HepG2 (cell line): ENCODE measurements at regions not wholly inside any gene's neighbourhood (a gene's known extent, or its start where the extent isn't known, plus 50 kb on each side); places are given as distances from the start of the nearest gene placed in this dataset.

Source experiments
- ATAC-seq: fragments of 200-7000 bp; cut with Tn5 transposase; 3 replicates; pipeline ENCODE4 v1.9.1; 2020; ENCODE audit warnings: mild to moderate bottlenecking, moderate library complexity
- BruUV-seq: library from RNA; stranded (reverse); fragments of 400-500 nt; replicated peaks from 2 replicates; lab custom pipeline; 2021; lab: Mats Ljungman, UMichigan
- CTCF ChIA-PET: fragments of 300-600 bp; formaldehyde crosslinking; extraction: SDS; loops from one replicate; lab custom pipeline; 2021; ENCODE audit warnings: low total read pairs, inconsistent platforms, low intra/inter-chr PET ratio; lab: Yijun Ruan, JAX
- POLR2A ChIA-PET: fragments of 350-600 bp; sonication (Branson Sonifier 250); formaldehyde crosslinking; loops from one replicate; lab custom pipeline; 2020; ENCODE audit warnings: antibody characterized with exemption, inconsistent platforms; lab: Yijun Ruan, JAX
- DNase-seq: peaks from one replicate; pipeline ENCODE4 v3.0.0-alpha.2; 2015; ENCODE audit warnings: low spot score
- FAIRE-seq: peaks from 3 replicates; lab custom pipeline; 2011; peaks lifted over from hg19 to GRCh38; lab: Jason Lieb, UNC
- H2AFZ ChIP-seq: one replicate; pipeline ENCODE4 v1.6.1; 2011; ENCODE audit warnings: low read length, inconsistent platforms
- H3K27ac ChIP-seq: fragments of 300-600 bp; 3 replicates; pipeline ENCODE4 v1.8.0; 2011; ENCODE audit warnings: mixed run types, mild to moderate bottlenecking, mixed read lengths, low read length, inconsistent platforms; ENCODE audit not compliant: insufficient read depth; ENCODE audit errors: extremely low read length
- H3K27me3 ChIP-seq, 2 experiments: fragments of 200-600 bp in 1 of 2; 2 replicates in 1 of 2; 3 replicates in 1 of 2; pipeline versions ENCODE4 v1.6.0 to v1.8.0; 2011; ENCODE audit warnings: low read length in 2 of 2, mild to moderate bottlenecking in 2 of 2, moderate library complexity in 2 of 2, inconsistent platforms in 1 of 2; ENCODE audit not compliant: insufficient read depth in 2 of 2, control insufficient read depth in 1 of 2
- H3K36me3 ChIP-seq, 2 experiments: fragments of 200-600 bp in 1 of 2; replicated peaks in 1 of 2; 2 replicates in 1 of 2; 3 replicates in 1 of 2; pipeline versions ENCODE4 v1.5.1 to v1.8.0; 2011; ENCODE audit warnings: low read length in 2 of 2, inconsistent platforms in 1 of 2; ENCODE audit not compliant: insufficient read depth in 2 of 2, control insufficient read depth in 1 of 2
- H3K4me1 ChIP-seq: 2 replicates; pipeline ENCODE4 v1.5.1; 2012; ENCODE audit warnings: low read length, inconsistent platforms; ENCODE audit not compliant: insufficient read depth
- H3K4me2 ChIP-seq: 2 replicates; pipeline ENCODE4 v1.6.0; 2011; ENCODE audit warnings: low read depth, low read length, inconsistent platforms
- H3K4me3 ChIP-seq, 3 experiments: fragments of 200-600 bp in 1 of 3; sonication (generic), shearing (Covaris generic) in 1 of 3; replicated peaks in 1 of 3; 2 replicates each; pipeline ENCODE4 v1.5.1; 2011 to 2016; ENCODE audit warnings: low read length in 3 of 3, inconsistent platforms in 2 of 3, low read depth in 2 of 3, mild to moderate bottlenecking in 2 of 3, control low read depth in 1 of 3, mixed read lengths in 1 of 3; ENCODE audit not compliant: insufficient read depth in 1 of 3
- H3K79me2 ChIP-seq: one replicate; pipeline ENCODE4 v1.6.1; 2011; ENCODE audit warnings: low read length, inconsistent platforms; ENCODE audit not compliant: insufficient read depth
- H3K9ac ChIP-seq: 2 replicates; pipeline ENCODE4 v1.6.0; 2011; ENCODE audit warnings: mild to moderate bottlenecking, low read depth, low read length, inconsistent platforms; ENCODE audit not compliant: insufficient read depth
- H3K9me3 ChIP-seq: 2 replicates; pipeline ENCODE4 v1.5.1; 2012; ENCODE audit warnings: mild to moderate bottlenecking, low read length
- H4K20me1 ChIP-seq: 2 replicates; pipeline ENCODE4 v1.6.0; 2011; ENCODE audit warnings: inconsistent platforms, mild to moderate bottlenecking, low read length, moderate library complexity; ENCODE audit not compliant: insufficient read depth
- ISL2 ChIP-seq: sonication (generic); formaldehyde crosslinking; IDR thresholded peaks from 2 replicates; pipeline ENCODE4 v1.5.0; 2020; ENCODE audit warnings: missing genetic modification reagents
- NR2C2 ChIP-seq: sonication (generic); formaldehyde crosslinking; IDR thresholded peaks from 2 replicates; pipeline ENCODE4 v1.4.0; 2020; ENCODE audit warnings: missing genetic modification reagents, mild to moderate bottlenecking, moderate library complexity, borderline replicate concordance
- PHF8 ChIP-seq: sonication (generic); formaldehyde crosslinking; IDR thresholded peaks from 2 replicates; pipeline ENCODE4 v1.5.0; 2020; ENCODE audit warnings: missing genetic modification reagents
- RAD21 ChIP-seq: fragments of 450-650 bp; formaldehyde crosslinking; IDR thresholded peaks from 2 replicates; pipeline ENCODE4 v1.5.0; 2020; ENCODE audit warnings: mild to moderate bottlenecking
- SOX6 ChIP-seq, 2 experiments: fragments of 450-650 bp in 1 of 2; sonication (generic) in 1 of 2; formaldehyde crosslinking in 1 of 2; IDR thresholded peaks; 2 replicates each; pipeline versions ENCODE4 v1.4.0 to v1.6.1; 2017 to 2020; ENCODE audit warnings: antibody characterized with exemption in 1 of 2, mild to moderate bottlenecking in 1 of 2, missing genetic modification reagents in 1 of 2
- SRF ChIP-seq: IDR thresholded peaks from 2 replicates; pipeline ENCODE4 v1.6.1; 2011; ENCODE audit warnings: mild to moderate bottlenecking, low read depth, low read length, moderate library complexity
- ZFP36L1 ChIP-seq: sonication (generic); formaldehyde crosslinking; IDR thresholded peaks from 2 replicates; pipeline ENCODE4 v1.8.0; 2022; ENCODE audit warnings: mild to moderate bottlenecking, missing genetic modification reagents, moderate library complexity
- ZMYM4 ChIP-seq: sonication (generic); formaldehyde crosslinking; IDR thresholded peaks from 2 replicates; pipeline ENCODE4 v1.8.1; 2023; ENCODE audit warnings: mild to moderate bottlenecking, missing genetic modification reagents
- ZNF33B ChIP-seq: sonication (generic); formaldehyde crosslinking; IDR thresholded peaks from 2 replicates; pipeline ENCODE4 v1.5.1; 2020; ENCODE audit warnings: mild to moderate bottlenecking, missing genetic modification reagents
- ZNF549 ChIP-seq: sonication (generic); formaldehyde crosslinking; IDR thresholded peaks from 2 replicates; pipeline ENCODE4 v1.5.0; 2020; ENCODE audit warnings: missing genetic modification reagents
- WGBS: methylation state at CpG from one replicate; pipeline ENCODE4 v1.1.6; 2017; ENCODE audit warnings: low lambda C conversion rate; 5-methylcytosine and 5-hydroxymethylcytosine counted together
- in situ Hi-C: cut with HindIII; loops from 2 replicates; pipeline ENCODE4 v1.10.0; 2017; ENCODE audit warnings: low pct_unique_long_range_greater_than_20kb; ENCODE audit not compliant: extremely low pct_ligation_motif_present
- intact Hi-C: fragments of 100-400 bp; cut with micrococcal nuclease; formaldehyde crosslinking; loops from one replicate; pipeline ENCODE4 v1.10.0; 2022; ENCODE audit not compliant: unreplicated experiment
- TF ChIP-seq, protein P1 (sequence below): sonication (generic); formaldehyde crosslinking; IDR thresholded peaks from 2 replicates; pipeline ENCODE4 v1.9.0; 2022; ENCODE audit warnings: missing genetic modification reagents, mild to moderate bottlenecking, borderline replicate concordance
- TF ChIP-seq, protein P2 (sequence below), 2 experiments: sonication (generic) in 1 of 2; formaldehyde crosslinking in 1 of 2; IDR thresholded peaks; 2 replicates each; pipeline versions ENCODE4 v1.6.1 to v1.9.0; 2014 to 2022; ENCODE audit warnings: antibody characterized with exemption in 1 of 2, borderline replicate concordance in 1 of 2, inconsistent platforms in 1 of 2, low read depth in 1 of 2, missing genetic modification reagents in 1 of 2
- TF ChIP-seq, protein P3 (sequence below): sonication (generic); formaldehyde crosslinking; IDR thresholded peaks from 2 replicates; pipeline ENCODE4 v1.4.0; 2020; ENCODE audit warnings: missing genetic modification reagents

DNA sequence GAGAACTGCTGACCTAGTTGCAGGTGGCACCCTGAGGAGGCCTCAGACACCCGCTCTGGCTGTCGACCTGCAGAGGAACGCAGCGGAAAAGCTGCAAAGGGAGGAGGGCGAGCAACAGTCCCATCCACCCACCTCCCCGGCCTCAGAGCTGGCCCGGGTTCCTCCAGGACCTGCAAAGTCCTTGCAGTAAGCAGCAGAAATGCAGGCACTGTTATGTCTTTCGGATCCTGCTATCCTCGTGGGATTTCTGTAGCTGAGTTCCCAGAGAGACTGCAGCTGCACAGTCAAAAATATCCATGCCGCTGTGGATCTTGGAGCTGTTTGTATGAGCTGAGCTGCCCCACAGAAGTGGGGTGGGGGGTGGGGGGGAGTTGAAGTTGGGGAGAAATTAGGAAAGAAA, 251.3 kb downstream of the ANKRD60 start:
- FAIRE-seq (no peak), DNase-seq (no peak), ATAC-seq (no peak)
- Histone ChIP-seq H3K79me2 (no peaks in the 10 kb centered on the region), H3K4me1 (no peaks in the 10 kb centered on the region), H3K27me3 (peaks cover 0 to 31% of the 10 kb centered on the region in 2 experiments), H3K9ac (no peak overlapping the region), H3K9me3 (peaks cover 6% of the 10 kb centered on the region; the same call in 1 of the 2 replicates), H3K36me3 (no peaks in the 10 kb centered on the region), H4K20me1 (no peaks in the 10 kb centered on the region), H3K4me2 (no peak overlapping the region), H3K4me3 (no peak overlapping the region), H2AFZ (no peak overlapping the region), H3K27ac (no peak overlapping the region)
- 18% methylated on average over 8 of the region's 10 CpGs for WGBS
- CTCF ChIA-PET: no interaction called here
- in situ Hi-C loops (no loop called here), intact Hi-C loops (no loop called here)
- POLR2A ChIA-PET: no interaction called here
- BruUV-seq: no TSS peak
- TF ChIP-seq NR2C2: no peak
- no peak for TF ChIP-seq RAD21 (CRISPR knock-in tag)
- no peak for TF ChIP-seq ZFP36L1
- no peak for TF ChIP-seq SOX6 (IDR thresholded peaks at IDR 0.05)
- no peak for TF ChIP-seq SOX6 (CRISPR knock-in tag; IDR thresholded peaks at IDR 0.05)
- TF ChIP-seq, protein P1, sequence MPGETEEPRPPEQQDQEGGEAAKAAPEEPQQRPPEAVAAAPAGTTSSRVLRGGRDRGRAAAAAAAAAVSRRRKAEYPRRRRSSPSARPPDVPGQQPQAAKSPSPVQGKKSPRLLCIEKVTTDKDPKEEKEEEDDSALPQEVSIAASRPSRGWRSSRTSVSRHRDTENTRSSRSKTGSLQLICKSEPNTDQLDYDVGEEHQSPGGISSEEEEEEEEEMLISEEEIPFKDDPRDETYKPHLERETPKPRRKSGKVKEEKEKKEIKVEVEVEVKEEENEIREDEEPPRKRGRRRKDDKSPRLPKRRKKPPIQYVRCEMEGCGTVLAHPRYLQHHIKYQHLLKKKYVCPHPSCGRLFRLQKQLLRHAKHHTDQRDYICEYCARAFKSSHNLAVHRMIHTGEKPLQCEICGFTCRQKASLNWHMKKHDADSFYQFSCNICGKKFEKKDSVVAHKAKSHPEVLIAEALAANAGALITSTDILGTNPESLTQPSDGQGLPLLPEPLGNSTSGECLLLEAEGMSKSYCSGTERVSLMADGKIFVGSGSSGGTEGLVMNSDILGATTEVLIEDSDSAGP (CRISPR knock-in tag): no peak
- TF ChIP-seq, protein P2, sequence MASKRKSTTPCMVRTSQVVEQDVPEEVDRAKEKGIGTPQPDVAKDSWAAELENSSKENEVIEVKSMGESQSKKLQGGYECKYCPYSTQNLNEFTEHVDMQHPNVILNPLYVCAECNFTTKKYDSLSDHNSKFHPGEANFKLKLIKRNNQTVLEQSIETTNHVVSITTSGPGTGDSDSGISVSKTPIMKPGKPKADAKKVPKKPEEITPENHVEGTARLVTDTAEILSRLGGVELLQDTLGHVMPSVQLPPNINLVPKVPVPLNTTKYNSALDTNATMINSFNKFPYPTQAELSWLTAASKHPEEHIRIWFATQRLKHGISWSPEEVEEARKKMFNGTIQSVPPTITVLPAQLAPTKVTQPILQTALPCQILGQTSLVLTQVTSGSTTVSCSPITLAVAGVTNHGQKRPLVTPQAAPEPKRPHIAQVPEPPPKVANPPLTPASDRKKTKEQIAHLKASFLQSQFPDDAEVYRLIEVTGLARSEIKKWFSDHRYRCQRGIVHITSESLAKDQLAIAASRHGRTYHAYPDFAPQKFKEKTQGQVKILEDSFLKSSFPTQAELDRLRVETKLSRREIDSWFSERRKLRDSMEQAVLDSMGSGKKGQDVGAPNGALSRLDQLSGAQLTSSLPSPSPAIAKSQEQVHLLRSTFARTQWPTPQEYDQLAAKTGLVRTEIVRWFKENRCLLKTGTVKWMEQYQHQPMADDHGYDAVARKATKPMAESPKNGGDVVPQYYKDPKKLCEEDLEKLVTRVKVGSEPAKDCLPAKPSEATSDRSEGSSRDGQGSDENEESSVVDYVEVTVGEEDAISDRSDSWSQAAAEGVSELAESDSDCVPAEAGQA (IDR thresholded peaks at IDR 0.05; ENCODE audit: low read depth): no peak
- TF ChIP-seq, protein P2 (CRISPR knock-in tag; IDR thresholded peaks at IDR 0.05; ENCODE audit: borderline replicate concordance): no peak
- TF ChIP-seq ISL2: no peak
- TF ChIP-seq PHF8 (CRISPR knock-in tag): no peak
- TF ChIP-seq, protein P3, sequence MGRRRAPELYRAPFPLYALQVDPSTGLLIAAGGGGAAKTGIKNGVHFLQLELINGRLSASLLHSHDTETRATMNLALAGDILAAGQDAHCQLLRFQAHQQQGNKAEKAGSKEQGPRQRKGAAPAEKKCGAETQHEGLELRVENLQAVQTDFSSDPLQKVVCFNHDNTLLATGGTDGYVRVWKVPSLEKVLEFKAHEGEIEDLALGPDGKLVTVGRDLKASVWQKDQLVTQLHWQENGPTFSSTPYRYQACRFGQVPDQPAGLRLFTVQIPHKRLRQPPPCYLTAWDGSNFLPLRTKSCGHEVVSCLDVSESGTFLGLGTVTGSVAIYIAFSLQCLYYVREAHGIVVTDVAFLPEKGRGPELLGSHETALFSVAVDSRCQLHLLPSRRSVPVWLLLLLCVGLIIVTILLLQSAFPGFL (CRISPR knock-in tag): no peak
- TF ChIP-seq ZNF33B (CRISPR knock-in tag): no peak
- TF ChIP-seq SRF: no peak
- TF ChIP-seq ZMYM4 (CRISPR knock-in tag): no peak
- TF ChIP-seq ZNF549 (CRISPR knock-in tag): no peak
